GM19240 (cell line): ENCODE measurements at regions not wholly inside any gene's neighbourhood (a gene's known extent, or its start where the extent isn't known, plus 50 kb on each side); places are given as distances from the start of the nearest gene placed in this dataset.

Experiments used
- DNase-seq: peaks from one replicate; pipeline ENCODE4 v3.0.0; 2011; ENCODE audit warnings: low spot score; ENCODE audit not compliant: insufficient read length

GRCh38 chr1:199096591-199096990, 457.8 kb downstream of the PTPRC start:
- no peak for DNase-seq

GRCh38 chr1:199098468-199098867, 459.6 kb downstream of the PTPRC start:
- DNase-seq: no peak

GRCh38 chr1:199101139-199101538, 462.3 kb downstream of the PTPRC start:
- no peak for DNase-seq

GRCh38 chr1:199101635-199102034, 462.8 kb downstream of the PTPRC start:
- DNase-seq: no peak

GRCh38 chr1:199102239-199102638, 463.4 kb downstream of the PTPRC start:
- no peak for DNase-seq

GRCh38 chr1:199109160-199109559, 470.3 kb downstream of the PTPRC start:
- DNase-seq: no peak

GRCh38 chr1:199112365-199112764, 473.5 kb downstream of the PTPRC start:
- no peak for DNase-seq

GRCh38 chr1:199113265-199113869, 474.5 kb downstream of the PTPRC start:
- DNase-seq: no peak

- DNase-seq: no peak
Measured at GRCh38 chr1:199116488-199116887, 477.6 kb downstream of the PTPRC start.

GRCh38 chr1:199121047-199121446, 482.2 kb downstream of the PTPRC start:
- no peak for DNase-seq

- no peak for DNase-seq
Measured at GRCh38 chr1:199122085-199122484, 483.2 kb downstream of the PTPRC start.

- no peak for DNase-seq
Measured at GRCh38 chr1:199122532-199123311, 483.9 kb downstream of the PTPRC start.

GRCh38 chr1:199123615-199124014, 484.8 kb downstream of the PTPRC start:
- DNase-seq: no peak

- no peak for DNase-seq
Measured at GRCh38 chr1:199124351-199124750, 485.5 kb downstream of the PTPRC start.

- no peak for DNase-seq
Measured at GRCh38 chr1:199129247-199129646, 490.4 kb downstream of the PTPRC start.

- DNase-seq: no peak
Measured at GRCh38 chr1:199132006-199132405, 493.2 kb downstream of the PTPRC start.

GRCh38 chr1:199135901-199136300, 497.1 kb downstream of the PTPRC start:
- no peak for DNase-seq

GRCh38 chr1:199138061-199138460, 499.2 kb downstream of the PTPRC start:
- DNase-seq: no peak

GRCh38 chr1:199149591-199149990, 510.8 kb downstream of the PTPRC start:
- no peak for DNase-seq

- DNase-seq: no peak
Measured at GRCh38 chr1:199150756-199151155, 511.9 kb downstream of the PTPRC start.

GRCh38 chr1:199151634-199152425, 513.0 kb downstream of the PTPRC start:
- DNase-seq: no peak

- DNase-seq: no peak
Measured at GRCh38 chr1:199152676-199153075, 513.8 kb downstream of the PTPRC start.
